Coronary artery (tissue), 2 donors: ENCODE measurements at regions not wholly inside any gene's neighbourhood (a gene's known extent, or its start where the extent isn't known, plus 50 kb on each side); places are given as distances from the start of the nearest gene placed in this dataset.

Experiments used
- DNase-seq: peaks from one replicate; pipeline ENCODE4 v3.0.0-alpha.2; 2017; ENCODE audit warnings: low spot score
- H3K27ac ChIP-seq, 2 donors: fragments of 200-600 bp; sonication (generic); one replicate each; pipeline ENCODE4 v1.5.1; 2016 to 2019
- H3K4me3 ChIP-seq: fragments of 200-600 bp; sonication (generic); 2 replicates; pipeline ENCODE4 v1.5.1; 2016; ENCODE audit warnings: mild to moderate bottlenecking, moderate library complexity
- TF ChIP-seq, protein P1 (sequence below): fragments of 200-600 bp; sonication (generic); IDR thresholded peaks from one replicate; pipeline ENCODE4 v1.5.1; 2019; ENCODE audit warnings: antibody characterized with exemption

DNA sequence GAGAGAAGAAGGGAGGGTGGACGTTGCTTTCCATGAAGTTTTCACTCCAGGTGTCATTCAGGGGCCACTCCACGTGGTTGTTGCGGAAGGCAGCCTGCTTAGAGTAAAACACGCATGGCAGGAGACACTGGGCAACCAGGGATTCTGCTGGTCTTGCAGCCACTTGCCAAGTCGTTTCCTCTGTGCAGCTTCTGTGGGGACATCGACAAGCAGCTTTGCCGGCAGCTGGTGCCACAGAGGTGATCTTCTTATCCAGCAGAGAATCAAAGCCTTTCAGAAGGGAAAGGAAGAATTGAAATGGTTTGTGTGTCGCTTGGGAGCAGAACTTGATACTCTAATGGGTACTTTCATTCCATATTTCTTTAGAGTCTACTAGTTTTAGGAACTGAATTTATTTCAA, 867.1 kb upstream of the TENM3 start:
- TF ChIP-seq, protein P1, sequence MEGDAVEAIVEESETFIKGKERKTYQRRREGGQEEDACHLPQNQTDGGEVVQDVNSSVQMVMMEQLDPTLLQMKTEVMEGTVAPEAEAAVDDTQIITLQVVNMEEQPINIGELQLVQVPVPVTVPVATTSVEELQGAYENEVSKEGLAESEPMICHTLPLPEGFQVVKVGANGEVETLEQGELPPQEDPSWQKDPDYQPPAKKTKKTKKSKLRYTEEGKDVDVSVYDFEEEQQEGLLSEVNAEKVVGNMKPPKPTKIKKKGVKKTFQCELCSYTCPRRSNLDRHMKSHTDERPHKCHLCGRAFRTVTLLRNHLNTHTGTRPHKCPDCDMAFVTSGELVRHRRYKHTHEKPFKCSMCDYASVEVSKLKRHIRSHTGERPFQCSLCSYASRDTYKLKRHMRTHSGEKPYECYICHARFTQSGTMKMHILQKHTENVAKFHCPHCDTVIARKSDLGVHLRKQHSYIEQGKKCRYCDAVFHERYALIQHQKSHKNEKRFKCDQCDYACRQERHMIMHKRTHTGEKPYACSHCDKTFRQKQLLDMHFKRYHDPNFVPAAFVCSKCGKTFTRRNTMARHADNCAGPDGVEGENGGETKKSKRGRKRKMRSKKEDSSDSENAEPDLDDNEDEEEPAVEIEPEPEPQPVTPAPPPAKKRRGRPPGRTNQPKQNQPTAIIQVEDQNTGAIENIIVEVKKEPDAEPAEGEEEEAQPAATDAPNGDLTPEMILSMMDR, result no peak
- DNase-seq, result no peak
- Histone ChIP-seq H3K4me3 (no peak overlapping the region), H3K27ac (no peak overlapping the region)

DNA sequence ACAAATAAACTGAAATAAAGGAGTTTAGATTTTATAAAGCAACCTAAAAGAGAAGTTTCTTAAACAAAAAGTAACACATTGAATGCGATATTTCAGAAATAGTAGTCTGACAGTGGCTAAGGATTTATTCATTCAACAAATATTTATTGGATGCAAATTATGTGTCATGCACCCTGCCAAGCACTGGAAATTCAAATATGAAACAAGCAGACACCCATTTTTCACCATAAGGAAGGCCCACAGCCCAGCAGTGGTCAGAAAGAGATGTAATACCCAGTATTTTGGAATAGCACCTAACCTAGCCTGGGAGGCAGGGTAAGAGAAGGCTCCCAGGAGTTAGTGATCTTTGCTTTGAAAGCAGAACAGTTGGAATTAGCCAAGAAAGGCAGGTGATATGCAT, 855.1 kb upstream of the TENM3 start:
- no peak overlapping the region for H3K4me3 ChIP-seq
- TF ChIP-seq, protein P1, result no peak
- no peak overlapping the region for H3K27ac ChIP-seq
- no peak for DNase-seq

DNA sequence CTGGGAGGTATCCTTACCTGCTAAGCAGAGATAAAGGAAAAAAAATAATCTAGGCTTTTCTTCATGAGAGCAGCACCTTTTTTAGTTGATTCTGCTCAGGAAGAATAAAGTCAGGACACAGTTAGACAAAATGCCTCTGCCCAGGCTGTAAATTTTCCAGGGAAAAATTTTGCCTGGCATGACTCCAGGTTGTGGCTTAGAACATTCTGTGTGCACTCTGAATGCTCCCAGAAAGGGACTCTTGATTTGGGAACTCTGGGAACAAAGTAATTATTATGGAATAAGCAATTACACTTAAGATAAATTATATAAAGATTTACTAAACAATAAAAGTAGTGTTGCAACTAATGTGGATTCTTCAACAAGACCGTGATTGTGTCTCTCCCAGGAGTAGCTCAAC, 826.2 kb upstream of the TENM3 start:
- no peak for DNase-seq
- Histone ChIP-seq H3K4me3 (no peak overlapping the region), H3K27ac (no peak overlapping the region)
- TF ChIP-seq, protein P1, result no peak

DNA sequence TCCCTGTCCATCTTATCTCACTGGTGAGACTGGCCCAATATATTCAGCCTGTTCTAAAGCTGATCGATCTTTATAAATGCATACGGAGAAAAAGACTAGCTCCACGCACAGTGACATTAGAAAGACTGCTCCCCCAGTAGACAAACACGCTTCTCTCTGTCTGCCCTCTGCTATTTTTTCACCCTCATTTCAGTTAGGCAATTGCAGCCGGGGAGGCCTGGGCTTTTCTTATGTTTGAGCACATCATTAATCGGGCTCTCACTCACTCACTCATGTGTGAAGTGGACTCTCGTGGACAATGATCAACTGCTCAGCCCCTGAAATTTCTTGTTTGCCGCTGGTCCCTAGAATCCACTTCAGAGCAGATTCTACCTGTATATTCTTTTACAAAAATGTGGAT, 824.7 kb upstream of the TENM3 start:
- TF ChIP-seq, protein P1, result no peak
- no peak for DNase-seq
- Histone ChIP-seq H3K27ac (no peak overlapping the region), H3K4me3 (no peak overlapping the region)

GRCh38 chr4:181420950-181421349, 822.3 kb upstream of the TENM3 start:
- no peak for DNase-seq
- no peak overlapping the region for H3K4me3 ChIP-seq
- TF ChIP-seq, protein P1, result no peak
- no peak overlapping the region for H3K27ac ChIP-seq

DNA sequence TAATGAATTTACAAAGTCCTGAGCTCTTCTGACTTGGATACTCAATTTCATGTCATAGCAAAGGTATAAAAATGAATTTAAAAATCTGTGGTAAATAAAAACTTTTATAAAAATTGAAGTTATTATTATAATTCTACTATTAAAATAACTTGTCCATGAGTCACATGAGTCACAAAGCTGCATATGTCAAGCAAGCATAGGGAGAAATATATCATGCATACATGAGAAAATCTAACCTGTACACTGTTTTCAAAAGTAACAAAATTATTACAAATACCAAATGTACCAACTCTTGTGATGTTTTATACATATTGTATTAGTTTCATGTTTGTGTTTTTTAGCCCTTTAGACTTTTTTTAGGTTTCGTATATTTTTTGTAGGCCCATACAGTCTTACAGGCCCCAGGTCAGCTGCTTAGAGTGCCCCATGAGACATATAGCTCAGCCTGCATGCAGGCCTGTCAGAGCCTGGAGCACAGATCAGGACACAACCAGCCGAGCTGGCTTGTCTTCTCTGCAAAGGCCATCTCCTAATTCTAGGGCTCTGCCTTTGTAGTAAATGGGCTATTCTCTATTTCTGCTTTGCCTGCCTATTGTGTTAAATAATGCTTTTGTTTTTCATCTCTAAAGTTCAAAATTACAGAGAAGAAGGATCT, 818.7 kb upstream of the TENM3 start:
- Histone ChIP-seq H3K4me3 (no peak overlapping the region), H3K27ac (no peak overlapping the region)
- TF ChIP-seq, protein P1, result no peak
- no peak for DNase-seq

DNA sequence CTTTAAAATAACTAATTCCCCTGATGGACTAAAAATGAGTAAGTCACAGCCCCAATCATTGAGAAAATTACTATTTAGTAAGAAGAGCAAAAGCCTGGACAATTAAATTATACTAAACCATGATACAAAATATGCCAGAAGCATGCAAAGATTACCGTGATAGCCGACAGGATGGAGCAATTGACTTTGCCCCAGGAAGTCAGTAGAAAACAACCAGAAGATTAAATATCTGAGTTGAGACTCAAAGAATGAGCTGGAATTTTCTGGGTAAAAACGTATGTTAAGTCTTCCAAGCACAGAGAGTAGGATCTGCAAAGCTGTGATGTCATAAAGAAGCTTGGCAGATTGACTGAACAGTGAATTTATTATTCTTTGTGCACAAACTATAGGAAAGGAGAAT, 816.1 kb upstream of the TENM3 start:
- no peak for DNase-seq
- Histone ChIP-seq H3K4me3 (no peak overlapping the region), H3K27ac (no peak overlapping the region)
- TF ChIP-seq, protein P1, result no peak
